ENCODE measurements at regions not wholly inside any gene's neighbourhood (a gene's known extent, or its start where the extent isn't known, plus 50 kb on each side); places are given as distances from the start of the nearest gene placed in this dataset.
A peak's percentile ranks its signal among the peaks of the same experiment; 100 is the strongest.
"Not testable (repeated sequence)": the region's sequence is repeated elsewhere in the genome, so short reads cannot be mapped to it uniquely, and the experiment has no call there.

DNA sequence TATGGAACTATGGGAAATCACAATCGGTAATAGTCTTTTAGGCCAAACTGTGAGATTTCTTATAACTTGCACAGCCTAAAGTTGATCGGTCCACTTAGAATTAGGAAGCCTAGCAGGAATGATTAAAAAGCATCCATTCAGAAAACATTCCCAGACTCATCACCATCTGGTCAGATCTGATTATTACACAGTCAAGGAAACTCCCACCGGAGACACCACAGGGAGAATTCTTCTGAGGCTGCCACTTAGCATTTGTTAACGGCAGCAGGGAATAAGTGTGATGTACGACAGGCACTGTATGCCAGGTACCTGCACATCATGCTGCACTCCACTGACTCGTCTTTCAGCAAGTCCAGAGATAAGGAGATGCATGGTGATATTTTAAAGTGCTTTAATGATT lies 227.6 kb upstream of the STEAP1 start:
- no peak for DNase-seq (ENCODE audit: low spot score)

DNA sequence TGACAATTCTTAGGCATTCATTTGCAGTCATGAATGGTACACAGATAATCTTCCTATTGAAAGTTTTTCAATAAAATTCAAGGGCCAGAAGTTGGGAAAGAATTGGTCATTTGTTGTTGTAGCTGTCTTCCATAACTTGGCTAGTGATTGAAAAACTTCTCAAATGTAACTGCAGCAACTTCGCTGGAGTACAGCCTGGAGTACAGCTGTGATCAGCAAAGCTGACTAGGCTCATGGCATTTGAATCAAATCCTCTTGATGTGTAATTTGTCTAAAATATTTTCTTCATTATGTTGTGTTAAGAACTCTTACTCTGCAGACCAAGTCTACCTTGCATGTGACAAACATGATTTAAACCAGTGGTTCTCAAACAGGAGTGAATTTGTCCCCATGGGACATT lies 226.5 kb upstream of the STEAP1 start:
- DNase-seq (ENCODE audit: low spot score) = no peak

DNA sequence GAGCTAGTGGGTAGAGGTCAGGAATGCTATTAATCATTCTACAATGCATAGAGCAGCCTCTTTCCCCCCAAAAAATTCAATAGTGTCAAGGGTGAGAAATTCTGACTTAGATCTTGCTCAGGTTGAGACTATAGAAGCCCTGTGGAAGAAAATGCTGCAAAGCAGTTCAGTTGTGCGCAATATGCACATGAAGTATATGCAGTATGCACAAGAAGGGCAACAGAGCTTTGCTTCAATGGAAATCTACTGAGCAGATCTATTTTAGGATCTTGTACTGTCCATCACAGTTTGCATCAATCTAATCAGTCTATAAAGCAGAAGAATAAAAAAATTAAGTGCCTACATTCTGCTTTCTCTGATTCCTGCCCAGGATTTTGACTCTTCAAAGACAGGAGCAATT lies 225.8 kb upstream of the STEAP1 start:
- DNase-seq (ENCODE audit: low spot score) = no peak

DNA sequence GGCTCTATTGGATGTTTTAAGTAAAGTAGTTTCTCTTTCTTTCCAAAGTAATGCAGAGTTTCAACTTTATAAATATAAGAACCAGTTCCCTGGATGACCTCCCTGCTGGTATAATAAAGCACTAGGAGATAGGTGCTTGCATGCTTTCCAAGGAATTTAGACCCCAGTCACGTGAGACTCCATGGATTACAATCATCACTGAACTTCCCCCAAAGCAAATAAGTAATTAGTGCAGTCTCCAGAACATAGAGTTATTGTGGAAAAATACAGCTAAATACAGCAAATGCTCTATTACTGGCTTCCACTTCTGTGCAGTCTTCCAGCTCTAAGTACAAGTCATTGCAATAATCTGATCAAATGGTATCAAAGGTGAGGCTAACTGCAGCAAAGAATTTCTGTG lies 220.2 kb upstream of the STEAP1 start:
- DNase-seq (ENCODE audit: low spot score) = no peak

DNA sequence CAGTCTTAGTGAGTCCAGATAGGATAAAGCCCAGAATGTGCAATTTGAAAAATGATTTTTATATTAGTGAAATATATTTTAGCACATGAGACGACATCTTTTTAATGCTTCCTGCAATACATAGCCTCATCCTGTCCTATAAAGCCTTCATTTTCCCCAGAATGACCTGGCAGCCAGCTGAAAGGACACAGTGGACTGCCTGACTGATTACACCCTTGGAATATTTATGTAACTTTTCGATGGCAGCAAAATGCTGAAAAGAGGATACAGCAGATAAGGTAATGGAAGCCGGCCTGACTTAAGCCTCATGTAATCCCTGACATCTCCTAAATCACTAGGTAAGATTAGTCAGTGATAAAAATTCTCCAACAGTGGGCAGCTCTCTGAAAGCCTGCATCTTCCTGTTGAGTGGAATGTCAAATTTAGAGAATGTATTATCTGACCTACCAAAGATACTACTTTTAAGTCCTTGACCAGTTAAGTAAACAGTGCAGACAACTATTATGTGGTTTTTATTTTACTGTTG lies 210.7 kb upstream of the STEAP1 start:
- DNase-seq (ENCODE audit: low spot score) = no peak

GRCh38 chr7:89958525-89959068 lies 195.7 kb upstream of the STEAP1 start:
- no peak for DNase-seq (ENCODE audit: low spot score)

GRCh38 chr7:89966067-89966664 lies 188.1 kb upstream of the STEAP1 start:
- DNase-seq (ENCODE audit: low spot score) = no peak

- no peak for DNase-seq (ENCODE audit: low spot score)
Measured at GRCh38 chr7:89975577-89975976, 178.7 kb upstream of the STEAP1 start.

- DNase-seq (ENCODE audit: low spot score) = no peak
Measured at GRCh38 chr7:89987665-89988064, 166.6 kb upstream of the STEAP1 start.

DNA sequence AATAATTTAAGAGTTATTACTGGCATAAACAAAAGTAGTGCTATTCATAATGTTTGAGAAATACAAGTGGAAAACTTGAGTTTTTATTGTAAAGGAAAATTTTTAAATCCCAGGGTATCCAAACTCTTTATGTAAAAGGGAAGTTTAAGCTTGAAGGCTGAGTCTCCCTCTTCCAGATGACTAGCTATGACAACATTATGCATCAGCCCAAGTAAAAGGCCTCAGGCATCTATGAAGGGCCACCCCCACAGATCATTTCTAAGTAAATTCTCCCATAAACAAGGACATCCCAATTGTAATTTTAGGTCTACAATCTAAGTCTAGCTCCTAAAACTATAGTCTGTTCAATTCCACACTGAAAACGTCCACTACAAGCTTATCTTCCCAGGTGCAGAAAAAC lies 166.2 kb upstream of the STEAP1 start:
- DNase-seq (ENCODE audit: low spot score) = peak; percentile 3

GRCh38 chr7:89989454-89989853 lies 164.8 kb upstream of the STEAP1 start:
- no peak for DNase-seq (ENCODE audit: low spot score)

DNA sequence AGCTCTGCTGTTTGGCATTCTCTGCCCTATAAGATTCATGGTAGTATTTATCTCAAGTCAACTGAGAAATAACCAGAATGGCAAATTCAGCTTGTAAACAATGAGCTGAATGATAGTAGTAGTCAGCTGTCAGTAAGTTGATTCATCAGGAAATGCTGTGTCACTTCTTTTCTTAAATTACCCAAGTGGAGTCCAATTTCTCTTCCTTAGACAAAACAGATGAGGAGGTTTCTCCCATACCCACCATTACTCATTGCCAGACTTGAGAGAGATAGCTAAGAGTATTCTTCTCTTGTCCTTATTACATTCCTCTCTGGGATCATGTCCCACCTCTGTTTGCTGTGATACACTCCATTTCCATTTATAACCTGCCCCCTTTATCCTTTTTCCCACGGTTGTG lies 159.8 kb upstream of the STEAP1 start:
- DNase-seq (ENCODE audit: low spot score) = no peak

GRCh38 chr7:89998554-89998953 lies 155.7 kb upstream of the STEAP1 start:
- no peak for DNase-seq (ENCODE audit: low spot score)

DNA sequence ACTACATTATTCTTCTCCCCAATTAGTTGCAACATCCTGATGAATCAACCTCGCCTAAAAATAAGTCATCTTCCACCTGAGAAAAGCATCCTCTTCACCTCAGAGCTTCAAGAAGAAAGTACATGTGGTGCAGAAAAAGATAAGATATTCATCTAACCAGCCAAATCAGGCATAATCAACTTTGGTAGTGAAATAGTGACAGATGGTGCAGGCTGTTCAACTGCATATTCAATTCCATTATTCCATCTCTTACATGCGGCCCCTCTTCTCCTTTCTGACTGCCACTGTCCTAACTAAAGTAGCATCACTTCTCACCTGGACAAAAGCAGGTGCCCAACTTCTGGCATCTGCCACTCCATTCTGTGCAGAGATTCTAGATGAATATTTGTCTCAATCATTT lies 148.4 kb upstream of the STEAP1 start:
- no peak for DNase-seq (ENCODE audit: low spot score)

DNA sequence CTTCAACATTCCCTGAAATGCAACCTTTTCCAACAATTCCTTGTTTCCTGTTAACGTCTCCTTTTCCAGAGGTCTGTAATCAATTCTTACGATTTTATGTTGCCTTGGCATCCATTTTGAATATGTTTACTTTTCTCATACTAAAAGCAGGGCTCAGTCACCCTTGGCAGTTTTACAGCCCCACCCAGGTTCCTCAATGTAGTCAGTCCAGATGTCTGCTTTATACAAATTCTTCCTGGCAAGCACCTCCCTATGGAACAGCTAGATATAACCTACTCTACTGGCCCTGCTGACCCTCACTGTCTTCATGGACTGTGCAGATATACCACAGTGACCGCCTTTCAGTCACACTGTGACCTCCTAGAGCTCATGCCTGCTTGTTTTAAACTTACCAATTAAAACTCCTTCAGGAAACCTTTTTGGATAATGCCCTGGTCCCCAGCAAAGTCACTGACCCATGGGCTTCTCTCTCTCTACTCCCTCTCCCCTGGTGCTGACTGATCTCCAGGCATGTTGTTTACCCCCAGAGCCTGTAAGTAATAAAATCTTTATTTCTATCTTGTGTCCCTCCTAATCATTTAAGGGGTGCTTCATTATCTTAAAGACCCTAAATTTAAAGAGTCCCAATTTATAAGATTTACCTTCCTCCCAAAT lies 147.1 kb upstream of the STEAP1 start:
- no peak for DNase-seq (ENCODE audit: low spot score)

- no peak for DNase-seq (ENCODE audit: low spot score)
Measured at GRCh38 chr7:90007831-90008230, 146.4 kb upstream of the STEAP1 start.

GRCh38 chr7:90022213-90022612 lies 132.1 kb upstream of the STEAP1 start:
- no peak for DNase-seq (ENCODE audit: low spot score)

DNA sequence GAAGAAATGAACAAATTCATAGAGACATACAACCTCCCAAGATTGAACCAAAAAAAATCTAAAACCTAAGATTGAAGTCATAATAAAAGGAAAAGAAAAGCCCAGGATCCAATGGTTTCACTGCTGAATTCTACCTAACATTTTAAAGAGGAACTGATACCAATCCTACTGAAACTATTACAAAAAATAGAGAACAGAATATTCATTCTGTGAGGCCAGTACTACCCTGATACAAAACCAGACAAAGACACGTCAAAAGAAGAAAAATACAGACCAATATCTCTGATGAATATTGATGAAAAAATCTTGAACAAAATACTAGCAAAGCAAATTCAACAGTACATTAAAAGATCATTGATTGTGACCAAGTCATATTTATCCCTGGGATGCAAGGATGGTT lies 128.5 kb upstream of the STEAP1 start:
- no peak for DNase-seq (ENCODE audit: low spot score)

GRCh38 chr7:90033850-90034249 lies 120.4 kb upstream of the STEAP1 start:
- no peak for DNase-seq (ENCODE audit: low spot score)

- no peak for DNase-seq (ENCODE audit: low spot score)
Measured at GRCh38 chr7:90053094-90053493, 101.2 kb upstream of the STEAP1 start.

DNA sequence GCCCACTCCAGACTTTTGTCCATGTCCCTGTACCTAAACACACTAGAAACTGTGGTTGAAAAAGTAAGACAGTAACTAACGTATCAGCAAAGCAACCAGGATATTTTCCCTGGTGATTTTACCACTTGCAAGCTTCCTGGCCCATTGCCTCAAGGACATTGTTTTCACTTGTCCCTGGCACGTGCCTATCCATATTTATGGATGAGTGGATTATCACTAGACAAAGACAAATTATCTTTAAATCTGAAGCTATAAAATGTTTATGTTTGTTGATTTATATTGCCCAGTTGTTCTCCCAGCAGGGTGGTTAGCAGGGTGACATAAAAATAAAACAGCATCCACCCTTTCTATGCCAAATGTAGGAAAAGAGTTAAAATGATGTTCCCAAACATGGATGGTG lies 93.2 kb upstream of the STEAP1 start:
- no peak for DNase-seq (ENCODE audit: low spot score)

DNA sequence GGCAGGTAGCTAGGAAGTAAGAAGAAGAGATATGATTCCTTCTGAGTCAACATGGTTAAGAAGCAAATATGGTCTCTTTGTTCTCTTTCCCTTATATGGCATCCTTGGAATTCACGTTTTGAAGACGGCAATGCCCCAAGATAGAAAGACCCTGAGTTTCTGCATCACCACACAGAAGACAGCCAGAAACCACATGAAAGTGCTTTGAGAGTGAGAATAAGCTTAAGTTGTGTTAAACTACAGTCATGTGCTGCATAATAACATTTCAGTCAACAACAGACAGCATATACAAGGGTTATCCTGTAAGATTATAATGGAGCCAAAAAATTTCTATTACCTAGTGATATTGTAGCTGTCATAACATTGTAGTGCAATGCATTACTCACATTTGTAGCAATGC lies 89.9 kb upstream of the STEAP1 start:
- no peak for DNase-seq (ENCODE audit: low spot score)

DNA sequence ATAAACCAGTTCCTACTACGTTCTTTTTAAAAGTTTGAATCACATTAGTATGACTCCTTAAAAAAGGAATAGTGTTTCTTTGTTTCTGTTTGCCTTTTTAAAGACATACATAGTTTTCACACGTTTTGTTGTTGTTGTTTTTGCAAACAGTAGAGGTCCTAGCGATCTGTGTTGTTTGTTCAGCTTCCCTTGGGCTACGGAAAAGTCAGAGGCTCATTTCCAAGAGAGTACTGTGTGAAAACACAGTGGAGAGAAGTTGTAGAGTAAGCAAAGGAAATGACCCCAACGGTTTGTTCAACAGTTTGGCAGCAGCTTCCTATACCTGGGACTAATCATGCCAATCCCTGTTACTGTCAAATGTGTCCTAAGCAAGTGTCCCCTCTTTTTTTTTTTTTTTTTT lies 87.1 kb upstream of the STEAP1 start:
- DNase-seq (ENCODE audit: low spot score) = no peak

GRCh38 chr7:90070238-90070637 lies 84.0 kb upstream of the STEAP1 start:
- not testable (repeated sequence) for DNase-seq (ENCODE audit: low spot score)
